ENCODE measurements at regions not wholly inside any gene's neighbourhood (a gene's known extent, or its start where the extent isn't known, plus 50 kb on each side); places are given as distances from the start of the nearest gene placed in this dataset.

- no peak for TF ChIP-seq RARB (CRISPR knock-in tag; IDR thresholded peaks at IDR 0.05)
- TF ChIP-seq ZNF565 (CRISPR knock-in tag; conservative IDR thresholded peaks at IDR 0.05; ENCODE audit: low read depth) = no peak
- no peak for TF ChIP-seq POU6F1 (CRISPR knock-in tag; IDR thresholded peaks at IDR 0.05; ENCODE audit: borderline replicate concordance, low read depth)
- TF ChIP-seq, protein P1, sequence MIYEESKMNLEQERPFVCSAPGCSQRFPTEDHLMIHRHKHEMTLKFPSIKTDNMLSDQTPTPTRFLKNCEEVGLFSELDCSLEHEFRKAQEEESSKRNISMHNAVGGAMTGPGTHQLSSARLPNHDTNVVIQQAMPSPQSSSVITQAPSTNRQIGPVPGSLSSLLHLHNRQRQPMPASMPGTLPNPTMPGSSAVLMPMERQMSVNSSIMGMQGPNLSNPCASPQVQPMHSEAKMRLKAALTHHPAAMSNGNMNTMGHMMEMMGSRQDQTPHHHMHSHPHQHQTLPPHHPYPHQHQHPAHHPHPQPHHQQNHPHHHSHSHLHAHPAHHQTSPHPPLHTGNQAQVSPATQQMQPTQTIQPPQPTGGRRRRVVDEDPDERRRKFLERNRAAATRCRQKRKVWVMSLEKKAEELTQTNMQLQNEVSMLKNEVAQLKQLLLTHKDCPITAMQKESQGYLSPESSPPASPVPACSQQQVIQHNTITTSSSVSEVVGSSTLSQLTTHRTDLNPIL (CRISPR knock-in tag; IDR thresholded peaks at IDR 0.05; ENCODE audit: low read depth) = no peak
- no peak for TF ChIP-seq CSRNP3 (CRISPR knock-in tag; IDR thresholded peaks at IDR 0.05)
- no peak for TF ChIP-seq ISL1 (CRISPR knock-in tag; IDR thresholded peaks at IDR 0.05)
- TF ChIP-seq ARNTL (CRISPR knock-in tag; IDR thresholded peaks at IDR 0.05; ENCODE audit: borderline replicate concordance, low read depth) = no peak
- no peak for TF ChIP-seq TSHZ2 (CRISPR knock-in tag; IDR thresholded peaks at IDR 0.05)
- no peak for TF ChIP-seq GLIS3 (CRISPR knock-in tag; IDR thresholded peaks at IDR 0.05)
- no peak for TF ChIP-seq ZC3H10 (CRISPR knock-in tag; IDR thresholded peaks at IDR 0.05)
- no peak for TF ChIP-seq ZFP30 (CRISPR knock-in tag; IDR thresholded peaks at IDR 0.05)
Observed at GRCh38 chrX:140391313-140391712, 113.6 kb downstream of the SOX3 start.
